PFSK-1 (cell line): ENCODE measurements at regions not wholly inside any gene's neighbourhood (a gene's known extent, or its start where the extent isn't known, plus 50 kb on each side); places are given as distances from the start of the nearest gene placed in this dataset.

Experiments used
- FOXP2 ChIP-seq: optimal IDR thresholded peaks from 2 replicates; pipeline ENCODE3; 2011; ENCODE audit warnings: borderline replicate concordance, control low read depth, inconsistent platforms; ENCODE audit not compliant: insufficient read depth; ENCODE audit errors: extremely low read length, extremely low read depth
- POLR2AphosphoS5 ChIP-seq: IDR thresholded peaks from 2 replicates; pipeline ENCODE4 v1.6.1; 2012; ENCODE audit warnings: low read depth, mild to moderate bottlenecking, control low read depth, low read length, moderate library complexity

GRCh38 chr3:87422333-87422732, 145.9 kb upstream of the POU1F1 start:
- TF ChIP-seq POLR2AphosphoS5, result no peak
- no peak for TF ChIP-seq FOXP2
